HEK293 (cell line): ENCODE measurements at regions not wholly inside any gene's neighbourhood (a gene's known extent, or its start where the extent isn't known, plus 50 kb on each side); places are given as distances from the start of the nearest gene placed in this dataset.

ENCODE experiments used
- KLF7 ChIP-seq: fragments of 450-650 bp; formaldehyde crosslinking; IDR thresholded peaks from 2 replicates; pipeline ENCODE4 v1.5.1; 2016; ENCODE audit warnings: missing biosample characterization, missing genetic modification characterization, borderline replicate concordance
- PBX3 ChIP-seq: sonication (generic); formaldehyde crosslinking; IDR thresholded peaks from 2 replicates; pipeline ENCODE4 v1.8.1; 2022; ENCODE audit warnings: mild to moderate bottlenecking, moderate library complexity, missing genetic modification reagents
- ZFP3 ChIP-seq: fragments of 450-650 bp; formaldehyde crosslinking; IDR thresholded peaks from 2 replicates; pipeline ENCODE4 v1.5.1; 2016; ENCODE audit warnings: low read depth, missing biosample characterization, missing genetic modification characterization
- ZNF324 ChIP-seq: fragments of 450-650 bp; formaldehyde crosslinking; IDR thresholded peaks from 2 replicates; pipeline ENCODE4 v1.5.1; 2016; ENCODE audit warnings: missing biosample characterization, missing genetic modification characterization
- ZNF426 ChIP-seq: fragments of 450-650 bp; formaldehyde crosslinking; IDR thresholded peaks from 2 replicates; pipeline ENCODE4 v1.5.1; 2017; ENCODE audit warnings: missing biosample characterization, missing genetic modification characterization, mild to moderate bottlenecking, inconsistent platforms, moderate library complexity
- ZNF555 ChIP-seq: fragments of 450-650 bp; formaldehyde crosslinking; conservative IDR thresholded peaks from 2 replicates; pipeline ENCODE4 v1.5.1; 2017; ENCODE audit warnings: missing biosample characterization, mild to moderate bottlenecking, missing genetic modification characterization, inconsistent platforms
- TF ChIP-seq, protein P1 (sequence below): fragments of 450-650 bp; formaldehyde crosslinking; IDR thresholded peaks from 2 replicates; pipeline ENCODE4 v1.5.1; 2016; ENCODE audit warnings: missing biosample characterization, missing genetic modification characterization

DNA sequence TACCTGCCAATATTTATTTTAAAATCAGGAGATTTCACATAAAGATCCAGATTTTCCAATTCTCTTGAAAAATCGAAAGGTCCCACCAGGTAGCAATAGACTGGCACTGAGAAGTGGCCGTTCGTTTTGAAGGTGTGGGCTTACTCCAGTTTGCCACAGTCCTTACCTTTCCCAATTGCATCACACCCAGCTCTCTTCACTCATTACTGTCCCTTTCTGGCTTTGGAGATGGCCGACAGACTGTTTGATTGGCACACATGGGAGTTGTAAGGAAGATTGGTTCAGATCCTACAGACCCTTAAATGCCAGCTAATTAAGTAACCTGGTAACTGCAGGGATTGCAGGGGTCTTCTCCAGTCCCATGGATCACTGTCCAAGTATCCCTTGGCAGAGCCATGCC lies 68.7 kb upstream of the LARP1 start:
- no peak for TF ChIP-seq KLF7 (tag by site-specific recombination)
- no peak for TF ChIP-seq ZNF324 (tag by site-specific recombination)
- TF ChIP-seq PBX3 (CRISPR knock-in tag), result no peak
- no peak for TF ChIP-seq ZNF555 (tag by site-specific recombination)
- TF ChIP-seq ZNF426, result no peak
- TF ChIP-seq, protein P1, sequence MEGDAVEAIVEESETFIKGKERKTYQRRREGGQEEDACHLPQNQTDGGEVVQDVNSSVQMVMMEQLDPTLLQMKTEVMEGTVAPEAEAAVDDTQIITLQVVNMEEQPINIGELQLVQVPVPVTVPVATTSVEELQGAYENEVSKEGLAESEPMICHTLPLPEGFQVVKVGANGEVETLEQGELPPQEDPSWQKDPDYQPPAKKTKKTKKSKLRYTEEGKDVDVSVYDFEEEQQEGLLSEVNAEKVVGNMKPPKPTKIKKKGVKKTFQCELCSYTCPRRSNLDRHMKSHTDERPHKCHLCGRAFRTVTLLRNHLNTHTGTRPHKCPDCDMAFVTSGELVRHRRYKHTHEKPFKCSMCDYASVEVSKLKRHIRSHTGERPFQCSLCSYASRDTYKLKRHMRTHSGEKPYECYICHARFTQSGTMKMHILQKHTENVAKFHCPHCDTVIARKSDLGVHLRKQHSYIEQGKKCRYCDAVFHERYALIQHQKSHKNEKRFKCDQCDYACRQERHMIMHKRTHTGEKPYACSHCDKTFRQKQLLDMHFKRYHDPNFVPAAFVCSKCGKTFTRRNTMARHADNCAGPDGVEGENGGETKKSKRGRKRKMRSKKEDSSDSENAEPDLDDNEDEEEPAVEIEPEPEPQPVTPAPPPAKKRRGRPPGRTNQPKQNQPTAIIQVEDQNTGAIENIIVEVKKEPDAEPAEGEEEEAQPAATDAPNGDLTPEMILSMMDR (tag by site-specific recombination), result no peak
- TF ChIP-seq ZFP3 (tag by site-specific recombination), result no peak
